Activated effector memory CD4-positive, alpha-beta T cell treated with Interleukin-2 at 50 U/mL for 16 hours (primary cell): ENCODE measurements at regions not wholly inside any gene's neighbourhood (a gene's known extent, or its start where the extent isn't known, plus 50 kb on each side); places are given as distances from the start of the nearest gene placed in this dataset.

Experiments
- DNase-seq: peaks from one replicate; pipeline ENCODE4 v3.0.0-alpha.2; 2020

- no peak for DNase-seq
These were observed 648.7 kb upstream of the CCDC54 start for GRCh38 chr3:106728315-106729098.

GRCh38 chr3:106729481-106729880, 647.8 kb upstream of the CCDC54 start:
- DNase-seq, result no peak

GRCh38 chr3:106731230-106731629, 646.0 kb upstream of the CCDC54 start:
- DNase-seq, result no peak

GRCh38 chr3:106734712-106735111, 642.5 kb upstream of the CCDC54 start:
- DNase-seq, result no peak

GRCh38 chr3:106737265-106737664, 640.0 kb upstream of the CCDC54 start:
- DNase-seq, result no peak

- no peak for DNase-seq
These were observed 637.1 kb upstream of the CCDC54 start for GRCh38 chr3:106740116-106740515.

GRCh38 chr3:106745344-106746168, 631.7 kb upstream of the CCDC54 start:
- DNase-seq, result no peak

- no peak for DNase-seq
These were observed 631.0 kb upstream of the CCDC54 start for GRCh38 chr3:106746286-106746685.

- no peak for DNase-seq
These were observed 628.6 kb upstream of the CCDC54 start for GRCh38 chr3:106748472-106749262.

GRCh38 chr3:106750092-106750491, 627.1 kb upstream of the CCDC54 start:
- no peak for DNase-seq

GRCh38 chr3:106755336-106755735, 621.9 kb upstream of the CCDC54 start:
- DNase-seq, result no peak

- no peak for DNase-seq
These were observed 620.3 kb upstream of the CCDC54 start for GRCh38 chr3:106756901-106757300.

GRCh38 chr3:106758459-106758858, 618.8 kb upstream of the CCDC54 start:
- DNase-seq, result no peak

- DNase-seq, result no peak
These were observed 617.5 kb upstream of the CCDC54 start for GRCh38 chr3:106759731-106760130.

- DNase-seq, result no peak
These were observed 611.9 kb upstream of the CCDC54 start for GRCh38 chr3:106765342-106765741.

- DNase-seq, result no peak
These were observed 608.2 kb upstream of the CCDC54 start for GRCh38 chr3:106768941-106769480.

GRCh38 chr3:106773795-106774194, 603.4 kb upstream of the CCDC54 start:
- DNase-seq, result no peak

- no peak for DNase-seq
These were observed 594.0 kb upstream of the CCDC54 start for GRCh38 chr3:106783231-106783630.

GRCh38 chr3:106789276-106789675, 588.0 kb upstream of the CCDC54 start:
- no peak for DNase-seq

- no peak for DNase-seq
These were observed 584.5 kb upstream of the CCDC54 start for GRCh38 chr3:106792716-106793115.

- DNase-seq, result no peak
These were observed 582.8 kb upstream of the CCDC54 start for GRCh38 chr3:106794442-106794841.

- DNase-seq, result no peak
These were observed 581.7 kb upstream of the CCDC54 start for GRCh38 chr3:106795553-106795952.

GRCh38 chr3:106797461-106797860, 579.8 kb upstream of the CCDC54 start:
- no peak for DNase-seq
